Liver (tissue), 8 donors: ENCODE measurements at regions not wholly inside any gene's neighbourhood (a gene's known extent, or its start where the extent isn't known, plus 50 kb on each side); places are given as distances from the start of the nearest gene placed in this dataset.

Experiments
- DNase-seq: peaks from one replicate; pipeline ENCODE4 v3.0.0-alpha.2; 2017; ENCODE audit warnings: low spot score
- H3K27ac ChIP-seq, 2 donors: one replicate each; pipeline ENCODE4 v1.7.0; 2013; ENCODE audit warnings: inconsistent platforms in 2 of 2, low read length in 2 of 2, control low read depth in 1 of 2, low read depth in 1 of 2, mild to moderate bottlenecking in 1 of 2
- H3K27me3 ChIP-seq, 4 donors: one replicate each; pipeline versions ENCODE4 v1.6.1 to v1.7.0; 2013; ENCODE audit warnings: low read length in 3 of 4, inconsistent platforms in 1 of 4, mild to moderate bottlenecking in 1 of 4, moderate library complexity in 1 of 4; ENCODE audit not compliant: control insufficient read depth in 4 of 4, insufficient read depth in 4 of 4
- H3K36me3 ChIP-seq, 4 donors: one replicate each; pipeline versions ENCODE4 v1.6.1 to v1.7.0; 2013; ENCODE audit warnings: low read length in 3 of 4, mild to moderate bottlenecking in 3 of 4, low read depth in 1 of 4, moderate library complexity in 1 of 4; ENCODE audit not compliant: control insufficient read depth in 4 of 4, insufficient read depth in 3 of 4
- H3K4me1 ChIP-seq, 4 donors: one replicate each; pipeline versions ENCODE4 v1.6.1 to v1.7.0; 2013; ENCODE audit warnings: low read length in 3 of 4, mild to moderate bottlenecking in 3 of 4, moderate library complexity in 1 of 4; ENCODE audit not compliant: control insufficient read depth in 4 of 4, insufficient read depth in 4 of 4
- H3K4me3 ChIP-seq, 3 donors: one replicate each; pipeline versions ENCODE4 v1.6.1 to v1.7.0; 2013; ENCODE audit warnings: low read length in 3 of 3, control low read depth in 1 of 3, low read depth in 1 of 3, mild to moderate bottlenecking in 1 of 3
- H3K9ac ChIP-seq, 2 donors: one replicate each; pipeline ENCODE4 v1.7.0; 2013; ENCODE audit warnings: low read length in 2 of 2, mild to moderate bottlenecking in 2 of 2, moderate library complexity in 2 of 2, control low read depth in 1 of 2, low read depth in 1 of 2
- H3K9me3 ChIP-seq, 4 donors: one replicate each; pipeline versions ENCODE4 v1.6.1 to v1.7.0; 2013; ENCODE audit warnings: low read length in 3 of 4; ENCODE audit not compliant: control insufficient read depth in 4 of 4
- CTCF ChIP-seq: fragments of 150-350 bp; IDR thresholded peaks from 2 replicates; pipeline ENCODE4 v1.5.1; 2017; ENCODE audit warnings: improper control_type of control experiment, low read depth, low read length; ENCODE audit not compliant: missing input control
- EGR1 ChIP-seq, 2 donors: IDR thresholded peaks; 2 replicates each; pipeline ENCODE4 v1.6.1; 2016 to 2018; ENCODE audit warnings: antibody characterized with exemption in 2 of 2, low read depth in 2 of 2
- FOXA1 ChIP-seq: IDR thresholded peaks from 2 replicates; pipeline ENCODE4 v1.6.1; 2016; ENCODE audit warnings: antibody characterized with exemption
- FOXA2 ChIP-seq: IDR thresholded peaks from 2 replicates; pipeline ENCODE4 v1.6.1; 2016; ENCODE audit warnings: antibody characterized with exemption
- GABPA ChIP-seq, 2 donors: IDR thresholded peaks in 1 of 2; conservative IDR thresholded peaks in 1 of 2; 2 replicates each; pipeline ENCODE4 v1.6.1; 2016; ENCODE audit warnings: antibody characterized with exemption in 2 of 2, mild to moderate bottlenecking in 1 of 2, moderate library complexity in 1 of 2
- HNF4G ChIP-seq: IDR thresholded peaks from 2 replicates; pipeline ENCODE4 v1.6.1; 2016; ENCODE audit warnings: antibody characterized with exemption
- JUND ChIP-seq, 2 donors: IDR thresholded peaks; 2 replicates each; pipeline ENCODE4 v1.6.1; 2016; ENCODE audit warnings: antibody characterized with exemption in 2 of 2
- MAX ChIP-seq: IDR thresholded peaks from 2 replicates; pipeline ENCODE4 v1.6.1; 2016; ENCODE audit warnings: antibody characterized with exemption
- NR2F2 ChIP-seq: IDR thresholded peaks from 2 replicates; pipeline ENCODE4 v1.6.1; 2016; ENCODE audit warnings: antibody characterized with exemption
- RAD21 ChIP-seq, 2 donors: IDR thresholded peaks; 2 replicates each; pipeline ENCODE4 v1.6.1; 2016; ENCODE audit warnings: antibody characterized with exemption in 2 of 2, mild to moderate bottlenecking in 2 of 2
- REST ChIP-seq: IDR thresholded peaks from 2 replicates; pipeline ENCODE4 v1.6.1; 2016; ENCODE audit warnings: antibody characterized with exemption, mild to moderate bottlenecking
- RXRA ChIP-seq, 2 donors: IDR thresholded peaks; 2 replicates each; pipeline ENCODE4 v1.6.1; 2017 to 2018; ENCODE audit warnings: antibody characterized with exemption in 2 of 2, mild to moderate bottlenecking in 1 of 2
- TAF1 ChIP-seq: conservative IDR thresholded peaks from 2 replicates; pipeline ENCODE4 v1.6.1; 2016; ENCODE audit warnings: antibody characterized with exemption, mild to moderate bottlenecking
- YY1 ChIP-seq: IDR thresholded peaks from 2 replicates; pipeline ENCODE4 v1.6.1; 2016; ENCODE audit warnings: antibody characterized with exemption, mild to moderate bottlenecking
- ZBTB33 ChIP-seq: IDR thresholded peaks from 2 replicates; pipeline ENCODE4 v1.6.1; 2016; ENCODE audit warnings: antibody characterized with exemption
- WGBS: extraction: QIAGEN DNeasy Blood & Tissue Kit; methylation state at CpG from one replicate; pipeline ENCODE4 v1.1.7; 2013; 5-methylcytosine and 5-hydroxymethylcytosine counted together
- donor health status: healthy.
- donor health status: healthy.
- donor health status: healthy.
- donor health status: healthy.
- donor health status: healthy.

GRCh38 chr11:109954534-109954933 lies 138.7 kb upstream of the ZC3H12C start (continued):
- no peak for TF ChIP-seq ZBTB33
- no peak for TF ChIP-seq RXRA (IDR thresholded peaks at IDR 0.05)
- no peak for TF ChIP-seq GABPA (IDR thresholded peaks at IDR 0.05 in 1 of 2, conservative IDR thresholded peaks at IDR 0.05 in 1 of 2)
- TF ChIP-seq RAD21 (IDR thresholded peaks at IDR 0.05), result no peak

- Histone ChIP-seq H3K9me3 (no peaks in the 10 kb centered on the region), H3K9ac (no peak overlapping the region), H3K27ac (no peak overlapping the region), H3K4me3 (no peak overlapping the region), H3K36me3 (no peaks in the 10 kb centered on the region), H3K4me1 (no peaks in the 10 kb centered on the region), H3K27me3 (no peaks in the 10 kb centered on the region)
- WGBS, result 84% methylated on average over 3 of the region's 3 CpGs
- DNase-seq, result no peak
- TF ChIP-seq RXRA (IDR thresholded peaks at IDR 0.05) (no peak), EGR1 (IDR thresholded peaks at IDR 0.05; ENCODE audit: low read depth in 2 of 2) (no peak), NR2F2 (no peak), ZBTB33 (no peak), REST (no peak), FOXA1 (no peak), HNF4G (no peak), TAF1 (no peak), CTCF (no peak), YY1 (no peak), MAX (no peak), JUND (IDR thresholded peaks at IDR 0.05) (no peak), FOXA2 (no peak)
Observed at GRCh38 chr11:109956124-109956793, 136.9 kb upstream of the ZC3H12C start.
